22Rv1 (cell line): ENCODE measurements at regions not wholly inside any gene's neighbourhood (a gene's known extent, or its start where the extent isn't known, plus 50 kb on each side); places are given as distances from the start of the nearest gene placed in this dataset.
A peak's percentile ranks its signal among the peaks of the same experiment; 100 is the strongest.

Experiments
- H3K27ac ChIP-seq: fragments of 450-650 bp; 2 replicates; pipeline ENCODE4 v1.5.1; 2017
- CTCF ChIP-seq: fragments of 450-650 bp; IDR thresholded peaks from 2 replicates; pipeline ENCODE4 v1.5.1; 2017; ENCODE audit warnings: mild to moderate bottlenecking
- ZFX ChIP-seq: fragments of 450-650 bp; IDR thresholded peaks from 2 replicates; pipeline ENCODE4 v1.6.1; 2017; ENCODE audit warnings: antibody characterized with exemption, borderline replicate concordance

- TF ChIP-seq CTCF (no peak), ZFX (no peak)
- no peak overlapping the region for H3K27ac ChIP-seq
Observed at GRCh38 chr12:79522257-79522988, 168.3 kb downstream of the PAWR start.

- H3K27ac ChIP-seq, result no peak overlapping the region
- TF ChIP-seq ZFX (no peak), CTCF (no peak)
Observed at GRCh38 chr12:79521576-79521975, 169.2 kb downstream of the PAWR start.

- no peak for TF ChIP-seq ZFX
- no peak for TF ChIP-seq CTCF
- H3K27ac ChIP-seq, result no peak overlapping the region
Observed at GRCh38 chr12:79517363-79517762, 173.4 kb downstream of the PAWR start.

- no peak for TF ChIP-seq ZFX
- no peak for TF ChIP-seq CTCF
- H3K27ac ChIP-seq, result no peak overlapping the region
Observed at GRCh38 chr12:79515530-79515935, 175.2 kb downstream of the PAWR start.

- no peak overlapping the region for H3K27ac ChIP-seq
- no peak for TF ChIP-seq ZFX
Observed at GRCh38 chr12:79514730-79515529, 175.8 kb downstream of the PAWR start.

GRCh38 chr12:79512068-79512467, 178.7 kb downstream of the PAWR start:
- no peak overlapping the region for H3K27ac ChIP-seq
- TF ChIP-seq ZFX, result no peak
- peak; percentile 71 for TF ChIP-seq CTCF

- H3K27ac ChIP-seq, result no peak overlapping the region
- TF ChIP-seq CTCF (no peak), ZFX (no peak)
Observed at GRCh38 chr12:79508622-79509021, 182.1 kb downstream of the PAWR start.
